A673 (cell line): ENCODE measurements at regions not wholly inside any gene's neighbourhood (a gene's known extent, or its start where the extent isn't known, plus 50 kb on each side); places are given as distances from the start of the nearest gene placed in this dataset.
A peak's percentile ranks its signal among the peaks of the same experiment; 100 is the strongest.

Experiments used
- BruUV-seq: library from RNA; stranded (reverse); fragments of 400-500 nt; replicated peaks from 2 replicates; lab custom pipeline; 2021; lab: Mats Ljungman, UMichigan
- CTCF ChIA-PET: fragments of 300-600 bp; sonication (Branson Sonifier 250); formaldehyde crosslinking; loops from one replicate; lab custom pipeline; 2022; ENCODE audit warnings: antibody characterized with exemption; lab: Charles Lee
- POLR2A ChIA-PET: fragments of 300-600 bp; sonication (Branson Sonifier 250); formaldehyde crosslinking; loops from one replicate; lab custom pipeline; 2022; ENCODE audit warnings: antibody characterized with exemption; ENCODE audit not compliant: low non-redundant PET; lab: Charles Lee
- DNase-seq: peaks from one replicate; pipeline ENCODE4 v3.0.0-alpha.2; 2015; ENCODE audit warnings: low spot score
- H3K27ac ChIP-seq: fragments of 200-600 bp; sonication (generic); 2 replicates; pipeline ENCODE4 v1.5.1; 2016; ENCODE audit warnings: mixed run types, low read depth, mild to moderate bottlenecking, mixed read lengths, antibody characterized with exemption, low read length; ENCODE audit not compliant: poor library complexity, severe bottlenecking
- H3K27me3 ChIP-seq: fragments of 200-600 bp; sonication (generic); replicated peaks from 2 replicates; pipeline ENCODE4 v1.6.1; 2017; ENCODE audit warnings: mixed run types, low read depth, mild to moderate bottlenecking, mixed read lengths, antibody characterized with exemption, low read length; ENCODE audit not compliant: insufficient read depth, poor library complexity
- H3K36me3 ChIP-seq: fragments of 200-600 bp; sonication (generic); 2 replicates; pipeline ENCODE4 v1.6.1; 2016; ENCODE audit warnings: mixed run types, mild to moderate bottlenecking, mixed read lengths, antibody characterized with exemption, low read length; ENCODE audit not compliant: insufficient read depth, poor library complexity, severe bottlenecking
- H3K4me1 ChIP-seq: fragments of 200-600 bp; sonication (generic); 2 replicates; pipeline ENCODE4 v1.6.1; 2017; ENCODE audit warnings: mixed run types, mild to moderate bottlenecking, mixed read lengths, antibody characterized with exemption, low read length; ENCODE audit not compliant: insufficient read depth, poor library complexity, severe bottlenecking
- H3K4me3 ChIP-seq: fragments of 200-600 bp; sonication (generic); 2 replicates; pipeline ENCODE4 v1.5.1; 2016; ENCODE audit warnings: low read depth, mixed run types, mild to moderate bottlenecking, mixed read lengths, low read length; ENCODE audit not compliant: poor library complexity, severe bottlenecking
- H3K9me3 ChIP-seq: fragments of 200-600 bp; sonication (generic); 2 replicates; pipeline ENCODE4 v1.6.1; 2016; ENCODE audit warnings: mixed run types, low read depth, mild to moderate bottlenecking, mixed read lengths, antibody characterized with exemption, low read length; ENCODE audit not compliant: poor library complexity, severe bottlenecking
- EZH2 ChIP-seq: fragments of 200-600 bp; sonication (generic); IDR thresholded peaks from 2 replicates; pipeline ENCODE4 v1.6.1; 2017; ENCODE audit warnings: borderline replicate concordance, low read depth, mild to moderate bottlenecking, mixed read lengths, antibody characterized with exemption, low read length; ENCODE audit not compliant: poor library complexity, severe bottlenecking
- intact Hi-C: fragments of 100-400 bp; cut with micrococcal nuclease; formaldehyde crosslinking; loops from one replicate; pipeline ENCODE4 v1.10.0; 2022; ENCODE audit not compliant: unreplicated experiment
- TF ChIP-seq, protein P1 (sequence below): fragments of 300-800, 200-600 bp; sonication (generic); conservative IDR thresholded peaks from 2 replicates; pipeline ENCODE4 v1.5.1; 2017; ENCODE audit warnings: low read depth, mild to moderate bottlenecking, antibody characterized with exemption, low read length, moderate library complexity, mixed read lengths

DNA sequence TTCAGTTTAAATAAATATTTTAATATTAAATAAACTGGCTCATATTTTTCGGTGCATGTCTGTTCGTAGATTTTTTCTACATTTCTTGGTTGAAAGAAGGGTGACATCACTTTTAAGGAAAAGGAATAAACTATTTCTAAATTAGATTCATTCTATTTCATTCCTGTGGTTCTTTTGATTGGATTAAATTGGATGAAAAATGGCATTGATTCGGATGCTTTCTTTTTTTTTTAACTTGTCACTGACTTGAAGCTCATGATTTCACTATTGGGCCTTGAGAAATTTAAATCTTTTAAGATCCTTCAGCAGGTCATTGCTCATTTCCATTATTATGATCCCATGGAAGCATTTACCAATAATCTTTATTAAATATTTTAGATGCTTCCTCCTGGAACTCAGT, 113.1 kb upstream of the RASSF8 start:
- TF ChIP-seq, protein P1, sequence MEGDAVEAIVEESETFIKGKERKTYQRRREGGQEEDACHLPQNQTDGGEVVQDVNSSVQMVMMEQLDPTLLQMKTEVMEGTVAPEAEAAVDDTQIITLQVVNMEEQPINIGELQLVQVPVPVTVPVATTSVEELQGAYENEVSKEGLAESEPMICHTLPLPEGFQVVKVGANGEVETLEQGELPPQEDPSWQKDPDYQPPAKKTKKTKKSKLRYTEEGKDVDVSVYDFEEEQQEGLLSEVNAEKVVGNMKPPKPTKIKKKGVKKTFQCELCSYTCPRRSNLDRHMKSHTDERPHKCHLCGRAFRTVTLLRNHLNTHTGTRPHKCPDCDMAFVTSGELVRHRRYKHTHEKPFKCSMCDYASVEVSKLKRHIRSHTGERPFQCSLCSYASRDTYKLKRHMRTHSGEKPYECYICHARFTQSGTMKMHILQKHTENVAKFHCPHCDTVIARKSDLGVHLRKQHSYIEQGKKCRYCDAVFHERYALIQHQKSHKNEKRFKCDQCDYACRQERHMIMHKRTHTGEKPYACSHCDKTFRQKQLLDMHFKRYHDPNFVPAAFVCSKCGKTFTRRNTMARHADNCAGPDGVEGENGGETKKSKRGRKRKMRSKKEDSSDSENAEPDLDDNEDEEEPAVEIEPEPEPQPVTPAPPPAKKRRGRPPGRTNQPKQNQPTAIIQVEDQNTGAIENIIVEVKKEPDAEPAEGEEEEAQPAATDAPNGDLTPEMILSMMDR, result no peak
- no peak for TF ChIP-seq EZH2
- POLR2A ChIA-PET, result no interaction called here
- no peak overlapping the region for H3K27ac ChIP-seq
- peak; percentile 9 for DNase-seq
- CTCF ChIA-PET, result no interaction called here
- intact Hi-C loops, result no loop called here
- no peaks in the 10 kb centered on the region for H3K4me1 ChIP-seq
- no TSS peak for BruUV-seq
- no peaks in the 10 kb centered on the region for H3K9me3 ChIP-seq
- H3K36me3 ChIP-seq, result no peaks in the 10 kb centered on the region
- H3K27me3 ChIP-seq, result no peaks in the 10 kb centered on the region
- H3K4me3 ChIP-seq, result no peak overlapping the region

DNA sequence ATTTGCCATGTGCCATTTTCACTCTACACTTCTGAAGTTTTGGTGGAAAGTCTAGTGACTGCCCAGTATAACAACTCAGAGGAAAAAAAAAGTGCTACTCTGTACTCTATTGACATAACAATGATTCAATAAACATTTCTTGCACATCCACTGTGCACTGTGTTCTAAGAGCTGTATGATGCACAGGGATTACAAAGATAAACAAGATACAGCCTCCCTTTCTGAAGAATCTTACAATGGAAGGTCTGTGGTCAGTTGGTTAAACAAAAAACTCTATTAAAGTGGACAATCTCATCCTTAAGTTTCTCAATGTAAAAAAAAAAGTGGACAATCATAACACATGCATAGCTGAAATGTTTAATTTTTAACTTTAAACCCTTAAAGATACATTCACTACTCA, 105.7 kb upstream of the RASSF8 start:
- no peak for DNase-seq
- intact Hi-C loops, result no loop called here
- Histone ChIP-seq H3K36me3 (no peaks in the 10 kb centered on the region), H3K4me3 (no peak overlapping the region), H3K4me1 (no peaks in the 10 kb centered on the region), H3K27ac (no peak overlapping the region), H3K9me3 (no peaks in the 10 kb centered on the region), H3K27me3 (no peaks in the 10 kb centered on the region)
- CTCF ChIA-PET, result no interaction called here
- TF ChIP-seq EZH2, result no peak
- TF ChIP-seq, protein P1, result no peak
- no TSS peak for BruUV-seq
- POLR2A ChIA-PET, result no interaction called here

DNA sequence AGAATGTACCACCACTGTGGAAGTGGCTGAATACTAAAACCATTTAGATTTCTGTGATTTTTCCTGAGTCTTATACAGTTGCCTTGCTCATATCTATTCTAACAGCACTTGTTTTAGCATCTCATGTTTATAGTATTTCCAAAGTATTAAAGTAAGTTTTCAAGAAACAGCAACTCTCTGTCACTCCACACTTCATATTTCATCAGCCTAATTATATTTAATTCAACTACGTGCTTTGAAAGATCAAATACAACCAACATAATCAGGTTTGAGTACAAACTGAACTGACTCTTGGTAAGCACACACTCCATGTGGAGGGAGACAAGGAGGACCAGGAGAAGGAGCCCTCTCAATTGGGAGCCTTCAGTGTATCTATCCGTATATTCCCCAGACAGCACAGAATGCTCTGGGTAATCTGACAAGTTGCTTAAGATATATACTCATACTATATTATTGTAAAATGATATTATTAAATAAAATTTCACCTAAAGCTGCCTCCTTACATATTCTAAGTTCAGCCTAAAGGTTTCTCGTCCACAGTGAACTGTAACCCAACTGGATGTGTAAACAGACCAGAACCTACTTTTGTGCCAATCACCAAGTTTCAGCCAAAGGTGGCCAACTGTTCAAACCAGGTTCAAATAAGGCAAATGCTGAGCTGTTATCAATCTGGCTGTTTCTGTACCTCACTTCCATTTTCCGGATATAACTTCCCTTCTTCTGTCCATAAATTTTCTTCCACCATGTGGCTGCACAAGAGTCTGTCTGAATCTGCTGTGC, 105.0 kb upstream of the RASSF8 start:
- BruUV-seq, result no TSS peak
- Histone ChIP-seq H3K36me3 (no peaks in the 10 kb centered on the region), H3K4me3 (no peak overlapping the region), H3K27ac (no peak overlapping the region), H3K9me3 (no peaks in the 10 kb centered on the region), H3K27me3 (no peaks in the 10 kb centered on the region), H3K4me1 (no peaks in the 10 kb centered on the region)
- ChIA-PET CTCF (no interaction called here), POLR2A (no interaction called here)
- no peak for DNase-seq
- no peak for TF ChIP-seq EZH2
- TF ChIP-seq, protein P1, result no peak
- intact Hi-C loops, result no loop called here
